Esophagus squamous epithelium (tissue), 4 donors: ENCODE measurements at regions not wholly inside any gene's neighbourhood (a gene's known extent, or its start where the extent isn't known, plus 50 kb on each side); places are given as distances from the start of the nearest gene placed in this dataset.

Source experiments
- POLR2A ChIP-seq, 4 donors: fragments of 450-650 bp; IDR thresholded peaks; one replicate each; pipeline ENCODE4 v1.6.1; 2017; ENCODE audit warnings: antibody characterized with exemption in 4 of 4, mild to moderate bottlenecking in 4 of 4, moderate library complexity in 3 of 4
- TF ChIP-seq, protein P1 (sequence below), 6 experiments: fragments of 450-650 bp in 4 of 6; fragments of 200-600 bp in 2 of 6; sonication (generic) in 2 of 6; IDR thresholded peaks; one replicate each; pipeline ENCODE4 v1.5.1; 2016 to 2019; ENCODE audit warnings: antibody characterized with exemption in 6 of 6, mild to moderate bottlenecking in 4 of 6, moderate library complexity in 4 of 6

DNA sequence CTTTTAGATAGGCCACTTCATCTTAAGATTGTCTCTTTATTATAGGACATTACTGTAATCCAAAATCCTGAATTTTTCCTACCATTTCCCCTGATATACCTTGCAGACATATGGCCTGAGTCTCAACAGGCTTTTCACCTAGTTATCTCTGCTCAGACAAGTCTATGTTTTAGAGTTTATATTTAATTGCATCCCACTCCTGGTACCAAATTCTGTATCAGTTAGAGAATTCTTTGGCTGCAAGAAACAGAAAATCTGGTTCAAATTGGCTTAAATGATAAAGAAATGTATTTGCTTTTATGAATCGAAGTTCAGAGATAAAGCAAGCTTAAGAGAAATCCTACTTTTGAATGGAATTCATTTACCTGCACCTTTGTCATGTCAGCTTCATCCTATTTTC, 102.2 kb upstream of the OSMR start:
- TF ChIP-seq, protein P1, sequence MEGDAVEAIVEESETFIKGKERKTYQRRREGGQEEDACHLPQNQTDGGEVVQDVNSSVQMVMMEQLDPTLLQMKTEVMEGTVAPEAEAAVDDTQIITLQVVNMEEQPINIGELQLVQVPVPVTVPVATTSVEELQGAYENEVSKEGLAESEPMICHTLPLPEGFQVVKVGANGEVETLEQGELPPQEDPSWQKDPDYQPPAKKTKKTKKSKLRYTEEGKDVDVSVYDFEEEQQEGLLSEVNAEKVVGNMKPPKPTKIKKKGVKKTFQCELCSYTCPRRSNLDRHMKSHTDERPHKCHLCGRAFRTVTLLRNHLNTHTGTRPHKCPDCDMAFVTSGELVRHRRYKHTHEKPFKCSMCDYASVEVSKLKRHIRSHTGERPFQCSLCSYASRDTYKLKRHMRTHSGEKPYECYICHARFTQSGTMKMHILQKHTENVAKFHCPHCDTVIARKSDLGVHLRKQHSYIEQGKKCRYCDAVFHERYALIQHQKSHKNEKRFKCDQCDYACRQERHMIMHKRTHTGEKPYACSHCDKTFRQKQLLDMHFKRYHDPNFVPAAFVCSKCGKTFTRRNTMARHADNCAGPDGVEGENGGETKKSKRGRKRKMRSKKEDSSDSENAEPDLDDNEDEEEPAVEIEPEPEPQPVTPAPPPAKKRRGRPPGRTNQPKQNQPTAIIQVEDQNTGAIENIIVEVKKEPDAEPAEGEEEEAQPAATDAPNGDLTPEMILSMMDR (IDR thresholded peaks at IDR 0.05): no peak
- no peak for TF ChIP-seq POLR2A (IDR thresholded peaks at IDR 0.05)
